GM12878 (cell line): ENCODE measurements at regions not wholly inside any gene's neighbourhood (a gene's known extent, or its start where the extent isn't known, plus 50 kb on each side); places are given as distances from the start of the nearest gene placed in this dataset.

Source experiments
- ATAC-seq: fragments of 200-7000 bp; cut with Tn5 transposase; 3 replicates; pipeline ENCODE4 v1.9.1; 2020; ENCODE audit warnings: mild to moderate bottlenecking, moderate library complexity
- BruUV-seq: library from RNA; stranded (reverse); fragments of 400-500 nt; replicated peaks from 2 replicates; lab custom pipeline; 2021; lab: Mats Ljungman, UMichigan
- CTCF ChIA-PET: fragments of 300-600 bp; sonication (Branson Sonifier 250); formaldehyde crosslinking; extraction: SDS; loops from one replicate; lab custom pipeline; 2021; ENCODE audit warnings: inconsistent platforms; lab: Yijun Ruan, JAX
- POLR2A ChIA-PET: fragments of 350-600 bp; formaldehyde crosslinking; extraction: SDS; loops from one replicate; lab custom pipeline; 2021; ENCODE audit warnings: inconsistent platforms; lab: Charles Lee
- RAD21 ChIA-PET: fragments of 300-600 bp; sonication (Branson Sonifier 250); formaldehyde crosslinking; loops from one replicate; lab custom pipeline; 2023; ENCODE audit warnings: antibody characterized with exemption; ENCODE audit not compliant: unreplicated experiment; lab: Charles Lee
- SMC1A ChIA-PET: fragments of 300-600 bp; sonication (Branson Sonifier 250); formaldehyde crosslinking; loops from one replicate; lab custom pipeline; 2023; ENCODE audit not compliant: unreplicated experiment, uncharacterized antibody; lab: Charles Lee
- DNase-seq: peaks from one replicate; pipeline ENCODE4 v3.0.0-alpha.2; 2011; ENCODE audit warnings: low read depth, low spot score
- FAIRE-seq: peaks from 3 replicates; lab custom pipeline; 2011; peaks lifted over from hg19 to GRCh38; lab: Jason Lieb, UNC
- H2AFZ ChIP-seq: 2 replicates; pipeline ENCODE4 v1.6.0; 2011; ENCODE audit warnings: low read depth, low read length, control low read depth; ENCODE audit not compliant: control insufficient read depth
- H3K27ac ChIP-seq: 2 replicates; pipeline ENCODE4 v1.5.1; 2011; ENCODE audit warnings: control low read depth; ENCODE audit not compliant: control insufficient read depth, insufficient read depth
- H3K27me3 ChIP-seq, 2 experiments: replicated peaks in 1 of 2; 2 replicates each; pipeline versions ENCODE4 v1.6.0 to v1.6.1; 2011; ENCODE audit warnings: low read length in 1 of 2; ENCODE audit not compliant: control insufficient read depth in 2 of 2, insufficient read depth in 2 of 2
- H3K36me3 ChIP-seq, 2 experiments: 2 replicates each; pipeline ENCODE4 v1.5.1; 2011; ENCODE audit warnings: low read length in 1 of 2; ENCODE audit not compliant: control insufficient read depth in 2 of 2, insufficient read depth in 2 of 2
- H3K4me1 ChIP-seq: 2 replicates; pipeline ENCODE4 v1.6.1; 2011; ENCODE audit warnings: mild to moderate bottlenecking, low read length, moderate library complexity, mixed read lengths; ENCODE audit not compliant: control insufficient read depth, insufficient read depth
- H3K4me2 ChIP-seq: 2 replicates; pipeline ENCODE4 v1.6.0; 2011; ENCODE audit warnings: control low read depth; ENCODE audit not compliant: control insufficient read depth, insufficient read depth
- H3K4me3 ChIP-seq: fragments of 200-600 bp; sonication (generic); 2 replicates; pipeline ENCODE4 v1.5.1; 2016
- H3K79me2 ChIP-seq: 2 replicates; pipeline ENCODE4 v1.6.0; 2011; ENCODE audit warnings: low read length; ENCODE audit not compliant: control insufficient read depth, insufficient read depth
- H3K9ac ChIP-seq: 2 replicates; pipeline ENCODE4 v1.8.0; 2011; ENCODE audit warnings: low read length, control low read depth, mixed read lengths; ENCODE audit not compliant: control insufficient read depth, insufficient read depth
- H3K9me3 ChIP-seq: replicated peaks from 3 replicates; pipeline ENCODE4 v1.5.1; 2011; ENCODE audit warnings: mild to moderate bottlenecking, low read length; ENCODE audit not compliant: control insufficient read depth, insufficient read depth
- H4K20me1 ChIP-seq: 2 replicates; pipeline ENCODE4 v1.6.0; 2011; ENCODE audit not compliant: control insufficient read depth, insufficient read depth
- NR2C1 ChIP-seq: fragments of 450-650 bp; IDR thresholded peaks from 2 replicates; pipeline ENCODE4 v1.6.1; 2017; ENCODE audit warnings: antibody characterized with exemption, mild to moderate bottlenecking, moderate library complexity
- PML ChIP-seq: IDR thresholded peaks from 2 replicates; pipeline ENCODE4 v1.6.1; 2012; ENCODE audit warnings: low read length, inconsistent platforms
- RB1 ChIP-seq: fragments of 450-650 bp; formaldehyde crosslinking; IDR thresholded peaks from 2 replicates; pipeline ENCODE4 v1.6.1; 2017; ENCODE audit warnings: mild to moderate bottlenecking, borderline replicate concordance
- SMC3 ChIP-seq: IDR thresholded peaks from 2 replicates; pipeline ENCODE4 v1.6.1; 2011; ENCODE audit warnings: low read length, improper control_type of control experiment, borderline replicate concordance
- ZBTB33 ChIP-seq: fragments of 450-650 bp; IDR thresholded peaks from 2 replicates; pipeline ENCODE4 v1.6.1; 2017; ENCODE audit warnings: mild to moderate bottlenecking
- WGBS: methylation state at CpG from one replicate; pipeline ENCODE4 v1.1.6; 2016; ENCODE audit warnings: low lambda C conversion rate; ENCODE audit not compliant: insufficient replicate concordance, insufficient coverage; ENCODE audit errors: missing lambda C conversion rate; 5-methylcytosine and 5-hydroxymethylcytosine counted together
- in situ Hi-C: fragments of 300-500 bp; cut with MboI; formaldehyde crosslinking; loops from 9 replicates; pipeline ENCODE4 v1.14.3; 2018; ENCODE audit warnings: mixed read lengths
- intact Hi-C: fragments of 100-400 bp; cut with micrococcal nuclease; formaldehyde crosslinking; loops from one replicate; pipeline ENCODE4 v1.14.2; 2022; ENCODE audit not compliant: unreplicated experiment
- TF ChIP-seq, protein P1 (sequence below): fragments of 450-650 bp; conservative IDR thresholded peaks from 2 replicates; pipeline ENCODE4 v1.6.1; 2017; ENCODE audit warnings: mild to moderate bottlenecking, moderate library complexity
- TF ChIP-seq, protein P2 (sequence below): fragments of 450-650 bp; IDR thresholded peaks from 2 replicates; pipeline ENCODE4 v1.6.1; 2018; ENCODE audit warnings: mild to moderate bottlenecking, low read depth, moderate library complexity; ENCODE audit not compliant: partially characterized antibody
- TF ChIP-seq, protein P3 (sequence below): fragments of 450-650 bp; IDR thresholded peaks from 2 replicates; pipeline ENCODE4 v1.6.1; 2017; ENCODE audit warnings: mild to moderate bottlenecking, moderate library complexity
- TF ChIP-seq, protein P4 (sequence below): fragments of 150-350 bp; IDR thresholded peaks from 2 replicates; pipeline ENCODE4 v1.6.1; 2014; ENCODE audit warnings: mild to moderate bottlenecking, low read depth, low read length

- TF ChIP-seq, protein P1, sequence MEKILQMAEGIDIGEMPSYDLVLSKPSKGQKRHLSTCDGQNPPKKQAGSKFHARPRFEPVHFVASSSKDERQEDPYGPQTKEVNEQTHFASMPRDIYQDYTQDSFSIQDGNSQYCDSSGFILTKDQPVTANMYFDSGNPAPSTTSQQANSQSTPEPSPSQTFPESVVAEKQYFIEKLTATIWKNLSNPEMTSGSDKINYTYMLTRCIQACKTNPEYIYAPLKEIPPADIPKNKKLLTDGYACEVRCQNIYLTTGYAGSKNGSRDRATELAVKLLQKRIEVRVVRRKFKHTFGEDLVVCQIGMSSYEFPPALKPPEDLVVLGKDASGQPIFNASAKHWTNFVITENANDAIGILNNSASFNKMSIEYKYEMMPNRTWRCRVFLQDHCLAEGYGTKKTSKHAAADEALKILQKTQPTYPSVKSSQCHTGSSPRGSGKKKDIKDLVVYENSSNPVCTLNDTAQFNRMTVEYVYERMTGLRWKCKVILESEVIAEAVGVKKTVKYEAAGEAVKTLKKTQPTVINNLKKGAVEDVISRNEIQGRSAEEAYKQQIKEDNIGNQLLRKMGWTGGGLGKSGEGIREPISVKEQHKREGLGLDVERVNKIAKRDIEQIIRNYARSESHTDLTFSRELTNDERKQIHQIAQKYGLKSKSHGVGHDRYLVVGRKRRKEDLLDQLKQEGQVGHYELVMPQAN, result no peak
- TF ChIP-seq, protein P2, sequence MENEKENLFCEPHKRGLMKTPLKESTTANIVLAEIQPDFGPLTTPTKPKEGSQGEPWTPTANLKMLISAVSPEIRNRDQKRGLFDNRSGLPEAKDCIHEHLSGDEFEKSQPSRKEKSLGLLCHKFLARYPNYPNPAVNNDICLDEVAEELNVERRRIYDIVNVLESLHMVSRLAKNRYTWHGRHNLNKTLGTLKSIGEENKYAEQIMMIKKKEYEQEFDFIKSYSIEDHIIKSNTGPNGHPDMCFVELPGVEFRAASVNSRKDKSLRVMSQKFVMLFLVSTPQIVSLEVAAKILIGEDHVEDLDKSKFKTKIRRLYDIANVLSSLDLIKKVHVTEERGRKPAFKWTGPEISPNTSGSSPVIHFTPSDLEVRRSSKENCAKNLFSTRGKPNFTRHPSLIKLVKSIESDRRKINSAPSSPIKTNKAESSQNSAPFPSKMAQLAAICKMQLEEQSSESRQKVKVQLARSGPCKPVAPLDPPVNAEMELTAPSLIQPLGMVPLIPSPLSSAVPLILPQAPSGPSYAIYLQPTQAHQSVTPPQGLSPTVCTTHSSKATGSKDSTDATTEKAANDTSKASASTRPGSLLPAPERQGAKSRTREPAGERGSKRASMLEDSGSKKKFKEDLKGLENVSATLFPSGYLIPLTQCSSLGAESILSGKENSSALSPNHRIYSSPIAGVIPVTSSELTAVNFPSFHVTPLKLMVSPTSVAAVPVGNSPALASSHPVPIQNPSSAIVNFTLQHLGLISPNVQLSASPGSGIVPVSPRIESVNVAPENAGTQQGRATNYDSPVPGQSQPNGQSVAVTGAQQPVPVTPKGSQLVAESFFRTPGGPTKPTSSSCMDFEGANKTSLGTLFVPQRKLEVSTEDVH, result no peak
These were observed 171.5 kb upstream of the B3GAT1 start (continued) for GRCh38 chr11:134583397-134583990.

- FAIRE-seq, result no peak
- BruUV-seq, result no TSS peak
- ChIA-PET SMC1A (no interaction called here), RAD21 (no interaction called here), POLR2A (no interaction called here), CTCF (no interaction called here)
- H3K9ac ChIP-seq, result no peak overlapping the region
- H3K4me1 ChIP-seq, result peaks cover 11% of the 10 kb centered on the region
- in situ Hi-C loops (no loop called here), intact Hi-C loops (no loop called here)
- H3K9me3 ChIP-seq, result no peaks in the 10 kb centered on the region
- no peaks in the 10 kb centered on the region for H3K36me3 ChIP-seq
- H3K4me3 ChIP-seq, result no peak overlapping the region
- no peaks in the 10 kb centered on the region for H3K79me2 ChIP-seq
- 0% methylated on average over 1 of the region's 1 CpG for WGBS
- no peak overlapping the region for H3K27ac ChIP-seq
- no peak for DNase-seq
- no peak for ATAC-seq
- no peak overlapping the region for H2AFZ ChIP-seq
- H3K27me3 ChIP-seq, result no peaks in the 10 kb centered on the region
- no peaks in the 10 kb centered on the region for H4K20me1 ChIP-seq
- H3K4me2 ChIP-seq, result no peak overlapping the region
- TF ChIP-seq NR2C1 (no peak), ZBTB33 (no peak), PML (no peak), SMC3 (no peak), RB1 (no peak)
- TF ChIP-seq, protein P3, sequence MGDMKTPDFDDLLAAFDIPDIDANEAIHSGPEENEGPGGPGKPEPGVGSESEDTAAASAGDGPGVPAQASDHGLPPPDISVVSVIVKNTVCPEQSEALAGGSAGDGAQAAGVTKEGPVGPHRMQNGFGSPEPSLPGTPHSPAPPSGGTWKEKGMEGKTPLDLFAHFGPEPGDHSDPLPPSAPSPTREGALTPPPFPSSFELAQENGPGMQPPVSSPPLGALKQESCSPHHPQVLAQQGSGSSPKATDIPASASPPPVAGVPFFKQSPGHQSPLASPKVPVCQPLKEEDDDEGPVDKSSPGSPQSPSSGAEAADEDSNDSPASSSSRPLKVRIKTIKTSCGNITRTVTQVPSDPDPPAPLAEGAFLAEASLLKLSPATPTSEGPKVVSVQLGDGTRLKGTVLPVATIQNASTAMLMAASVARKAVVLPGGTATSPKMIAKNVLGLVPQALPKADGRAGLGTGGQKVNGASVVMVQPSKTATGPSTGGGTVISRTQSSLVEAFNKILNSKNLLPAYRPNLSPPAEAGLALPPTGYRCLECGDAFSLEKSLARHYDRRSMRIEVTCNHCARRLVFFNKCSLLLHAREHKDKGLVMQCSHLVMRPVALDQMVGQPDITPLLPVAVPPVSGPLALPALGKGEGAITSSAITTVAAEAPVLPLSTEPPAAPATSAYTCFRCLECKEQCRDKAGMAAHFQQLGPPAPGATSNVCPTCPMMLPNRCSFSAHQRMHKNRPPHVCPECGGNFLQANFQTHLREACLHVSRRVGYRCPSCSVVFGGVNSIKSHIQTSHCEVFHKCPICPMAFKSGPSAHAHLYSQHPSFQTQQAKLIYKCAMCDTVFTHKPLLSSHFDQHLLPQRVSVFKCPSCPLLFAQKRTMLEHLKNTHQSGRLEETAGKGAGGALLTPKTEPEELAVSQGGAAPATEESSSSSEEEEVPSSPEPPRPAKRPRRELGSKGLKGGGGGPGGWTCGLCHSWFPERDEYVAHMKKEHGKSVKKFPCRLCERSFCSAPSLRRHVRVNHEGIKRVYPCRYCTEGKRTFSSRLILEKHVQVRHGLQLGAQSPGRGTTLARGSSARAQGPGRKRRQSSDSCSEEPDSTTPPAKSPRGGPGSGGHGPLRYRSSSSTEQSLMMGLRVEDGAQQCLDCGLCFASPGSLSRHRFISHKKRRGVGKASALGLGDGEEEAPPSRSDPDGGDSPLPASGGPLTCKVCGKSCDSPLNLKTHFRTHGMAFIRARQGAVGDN, result no peak
- TF ChIP-seq, protein P4, sequence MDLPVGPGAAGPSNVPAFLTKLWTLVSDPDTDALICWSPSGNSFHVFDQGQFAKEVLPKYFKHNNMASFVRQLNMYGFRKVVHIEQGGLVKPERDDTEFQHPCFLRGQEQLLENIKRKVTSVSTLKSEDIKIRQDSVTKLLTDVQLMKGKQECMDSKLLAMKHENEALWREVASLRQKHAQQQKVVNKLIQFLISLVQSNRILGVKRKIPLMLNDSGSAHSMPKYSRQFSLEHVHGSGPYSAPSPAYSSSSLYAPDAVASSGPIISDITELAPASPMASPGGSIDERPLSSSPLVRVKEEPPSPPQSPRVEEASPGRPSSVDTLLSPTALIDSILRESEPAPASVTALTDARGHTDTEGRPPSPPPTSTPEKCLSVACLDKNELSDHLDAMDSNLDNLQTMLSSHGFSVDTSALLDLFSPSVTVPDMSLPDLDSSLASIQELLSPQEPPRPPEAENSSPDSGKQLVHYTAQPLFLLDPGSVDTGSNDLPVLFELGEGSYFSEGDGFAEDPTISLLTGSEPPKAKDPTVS, result no peak
These were observed 170.7 kb upstream of the B3GAT1 start for GRCh38 chr11:134582770-134583095.
